DND-41 (cell line): ENCODE measurements at regions not wholly inside any gene's neighbourhood (a gene's known extent, or its start where the extent isn't known, plus 50 kb on each side); places are given as distances from the start of the nearest gene placed in this dataset.

Source experiments
- CTCF ChIP-seq: IDR thresholded peaks from 2 replicates; pipeline ENCODE4 v1.5.1; 2012; ENCODE audit warnings: borderline replicate concordance, low read length, moderate library complexity, mild to moderate bottlenecking; ENCODE audit not compliant: poor library complexity, severe bottlenecking; ENCODE audit errors: extremely low read depth
- EZH2 ChIP-seq: IDR thresholded peaks from 3 replicates; pipeline ENCODE4 v1.6.1; 2012; ENCODE audit warnings: borderline replicate concordance, low read depth, mild to moderate bottlenecking, moderate library complexity, low read length, inconsistent platforms; ENCODE audit not compliant: severe bottlenecking

- TF ChIP-seq CTCF: no peak
- TF ChIP-seq EZH2: no peak
Measured at GRCh38 chr10:90079819-90080218, 378.4 kb downstream of the KIF20B start.
